ENCODE measurements at regions not wholly inside any gene's neighbourhood (a gene's known extent, or its start where the extent isn't known, plus 50 kb on each side); places are given as distances from the start of the nearest gene placed in this dataset.

GRCh38 chr11:8809939-8810539 is 101.0 kb upstream of the AKIP1 start:
- H3K4me1 ChIP-seq (replicated peaks; ENCODE audit: insufficient read depth), result peaks cover 32% of the 10 kb centered on the region
- peaks cover 20% of the 10 kb centered on the region for H3F3A ChIP-seq (ENCODE audit: insufficient read depth, low read depth)
- ChIA-PET POLR2A (ENCODE audit: unreplicated experiment) (no interaction called here), CTCF (no interaction called here)
- no peak overlapping the region for H3K4me2 ChIP-seq
- no peak overlapping the region for H2AFZ ChIP-seq
- no peaks in the 10 kb centered on the region for H4K20me1 ChIP-seq (ENCODE audit: insufficient read depth)
- H3K9me3 ChIP-seq (ENCODE audit: insufficient read depth, low read depth), result no peaks in the 10 kb centered on the region
- no peaks in the 10 kb centered on the region for H3K27me3 ChIP-seq (ENCODE audit: insufficient read depth, low read depth)
- H3K9me2 ChIP-seq (ENCODE audit: insufficient read depth), result no peaks in the 10 kb centered on the region
- H3K27ac ChIP-seq, result no peak overlapping the region
- H3K36me3 ChIP-seq (ENCODE audit: low read depth), result no peaks in the 10 kb centered on the region
- no peak for DNase-seq
- no TSS peak for BruUV-seq (replicated peaks)
- no peaks in the 10 kb centered on the region for H3K79me2 ChIP-seq (ENCODE audit: low read depth)
- no peak overlapping the region for H3K4me3 ChIP-seq
- TF ChIP-seq CTCF (conservative IDR thresholded peaks at IDR 0.05) (no peak), EZH2 (IDR thresholded peaks at IDR 0.05; ENCODE audit: low read depth) (no peak)
- intact Hi-C loops (cut with micrococcal nuclease; ENCODE audit: unreplicated experiment), result no loop called here

- Histone ChIP-seq H3K4me2 (no peak overlapping the region), H3K4me1 (replicated peaks; ENCODE audit: insufficient read depth) (peaks cover 39% of the 10 kb centered on the region), H4K20me1 (ENCODE audit: insufficient read depth) (no peaks in the 10 kb centered on the region), H3K27ac (no peak overlapping the region), H3K4me3 (no peak overlapping the region), H3K36me3 (ENCODE audit: low read depth) (no peaks in the 10 kb centered on the region), H3F3A (ENCODE audit: insufficient read depth, low read depth) (peaks cover 27% of the 10 kb centered on the region), H3K9me2 (ENCODE audit: insufficient read depth) (no peaks in the 10 kb centered on the region), H3K9me3 (ENCODE audit: insufficient read depth, low read depth) (no peaks in the 10 kb centered on the region), H2AFZ (no peak overlapping the region), H3K79me2 (ENCODE audit: low read depth) (no peaks in the 10 kb centered on the region), H3K27me3 (ENCODE audit: insufficient read depth, low read depth) (no peaks in the 10 kb centered on the region)
- POLR2A ChIA-PET (ENCODE audit: unreplicated experiment), result no interaction called here
- CTCF ChIA-PET, result no interaction called here
- no TSS peak for BruUV-seq (replicated peaks)
- TF ChIP-seq EZH2 (IDR thresholded peaks at IDR 0.05; ENCODE audit: low read depth) (no peak), CTCF (conservative IDR thresholded peaks at IDR 0.05) (no peak)
- intact Hi-C loops (cut with micrococcal nuclease; ENCODE audit: unreplicated experiment), result no loop called here
- no peak for DNase-seq
Observed at GRCh38 chr11:8810540-8811301, 100.3 kb upstream of the AKIP1 start.

GRCh38 chr11:8811571-8811970 is 99.4 kb upstream of the AKIP1 start:
- H3K4me1 ChIP-seq (replicated peaks; ENCODE audit: insufficient read depth), result peaks cover 41% of the 10 kb centered on the region
- ChIA-PET POLR2A (ENCODE audit: unreplicated experiment) (no interaction called here), CTCF (interaction anchor here (0.6 kb wide), 2 partner anchors 14 to 57 kb away, joined by 3 to 5 read pairs; no protein-coding TSS in a partner anchor)
- H3K9me3 ChIP-seq (ENCODE audit: insufficient read depth, low read depth), result no peaks in the 10 kb centered on the region
- TF ChIP-seq EZH2 (IDR thresholded peaks at IDR 0.05; ENCODE audit: low read depth) (no peak), CTCF (conservative IDR thresholded peaks at IDR 0.05) (no peak)
- no peak for DNase-seq
- no peaks in the 10 kb centered on the region for H3K79me2 ChIP-seq (ENCODE audit: low read depth)
- no peak overlapping the region for H3K27ac ChIP-seq
- no peaks in the 10 kb centered on the region for H3K36me3 ChIP-seq (ENCODE audit: low read depth)
- BruUV-seq (replicated peaks), result no TSS peak
- H3K9me2 ChIP-seq (ENCODE audit: insufficient read depth), result no peaks in the 10 kb centered on the region
- intact Hi-C loops (cut with micrococcal nuclease; ENCODE audit: unreplicated experiment), result no loop called here
- H4K20me1 ChIP-seq (ENCODE audit: insufficient read depth), result no peaks in the 10 kb centered on the region
- no peaks in the 10 kb centered on the region for H3K27me3 ChIP-seq (ENCODE audit: insufficient read depth, low read depth)
- peaks cover 28% of the 10 kb centered on the region for H3F3A ChIP-seq (ENCODE audit: insufficient read depth, low read depth)
- no peak overlapping the region for H3K4me2 ChIP-seq
- H2AFZ ChIP-seq, result no peak overlapping the region
- no peak overlapping the region for H3K4me3 ChIP-seq
